ENCODE measurements at regions not wholly inside any gene's neighbourhood (a gene's known extent, or its start where the extent isn't known, plus 50 kb on each side); places are given as distances from the start of the nearest gene placed in this dataset.
"Not testable (repeated sequence)": the region's sequence is repeated elsewhere in the genome, so short reads cannot be mapped to it uniquely, and the experiment has no call there.

- no peak for DNase-seq
- Mint-ChIP-seq H3K9me3 (ENCODE audit: low read depth) (peaks cover 6% of the 10 kb centered on the region), H3K4me1 (no peaks in the 10 kb centered on the region), H3K27ac (no peak overlapping the region), H3K4me3 (no peak overlapping the region), H3K27me3 (peaks cover 20% of the 10 kb centered on the region), H3K36me3 (ENCODE audit: low read depth) (peaks cover 4% of the 10 kb centered on the region)
- ChIA-PET POLR2A (no interaction called here), CTCF (no interaction called here)
- intact Hi-C loops (cut with DNase I, micrococcal nuclease) = no loop called here
- ATAC-seq = no peak
These were observed 95.2 kb upstream of the C1orf174 start for GRCh38 chr1:3995141-3995780.

DNA sequence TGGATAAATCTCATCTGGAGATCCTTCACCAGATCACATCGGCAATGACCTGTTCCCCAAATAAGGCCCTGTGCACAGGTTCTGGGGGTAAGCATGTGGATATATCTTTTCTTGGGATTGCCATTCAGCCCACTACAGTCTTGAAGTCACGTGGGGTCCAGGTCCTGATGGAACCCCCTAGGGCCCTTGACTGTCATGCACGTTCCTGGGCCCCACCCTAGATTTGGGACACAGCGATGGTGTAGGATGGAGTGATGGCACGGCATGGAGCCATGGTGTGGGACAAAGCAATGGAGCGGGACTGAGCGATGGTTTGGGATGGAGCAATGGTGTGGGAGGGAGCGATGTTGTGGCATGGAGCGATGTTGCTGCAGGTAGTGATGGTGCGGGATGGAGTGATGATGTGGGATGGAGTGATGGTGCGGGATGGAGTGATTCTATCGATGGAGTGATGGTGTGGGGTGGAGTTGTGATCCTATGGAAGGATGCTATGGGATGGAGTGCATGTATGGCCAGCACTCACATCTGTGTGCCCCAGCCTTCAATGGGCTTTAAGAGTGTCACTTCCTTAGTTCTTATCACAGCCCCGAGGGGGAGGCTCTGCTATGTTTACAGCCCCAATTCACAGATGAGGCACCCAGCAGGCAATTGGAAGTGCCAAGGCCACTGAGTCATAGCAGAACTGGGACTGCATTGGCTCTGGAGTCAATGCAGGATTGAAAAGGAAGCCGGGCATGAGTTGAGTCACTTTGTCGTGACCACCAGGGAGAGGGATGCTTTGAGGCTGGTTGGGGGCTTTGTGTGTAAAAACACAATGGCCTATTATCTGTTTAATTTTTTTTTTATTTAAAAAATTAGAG lies 97.0 kb upstream of the C1orf174 start:
- ChIA-PET POLR2A (no interaction called here), CTCF (no interaction called here)

DNA sequence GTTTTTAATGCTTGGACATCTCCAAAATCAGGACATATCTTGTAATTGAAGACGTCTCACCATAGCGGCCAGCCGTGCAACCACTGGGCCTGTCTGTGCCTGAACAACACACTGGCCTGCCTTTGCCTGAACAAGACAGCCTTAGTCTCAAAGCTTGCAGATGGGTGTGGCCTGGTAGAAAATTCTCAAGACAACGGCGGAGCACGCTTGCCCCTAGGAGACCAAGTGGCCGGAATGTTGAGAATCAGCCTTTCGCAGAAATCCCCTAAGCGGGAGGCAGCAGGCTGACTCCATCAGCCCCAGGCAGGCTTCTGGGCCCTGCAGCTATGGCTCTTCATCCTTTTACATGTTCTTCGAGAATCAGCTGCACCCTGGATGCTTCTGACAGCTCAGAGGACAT lies 98.0 kb upstream of the C1orf174 start:
- Mint-ChIP-seq H3K4me3 (no peak overlapping the region), H3K27ac (no peak overlapping the region), H3K9me3 (ENCODE audit: low read depth) (no peaks in the 10 kb centered on the region), H3K27me3 (peaks cover 11% of the 10 kb centered on the region), H3K36me3 (ENCODE audit: low read depth) (no peaks in the 10 kb centered on the region), H3K4me1 (no peaks in the 10 kb centered on the region)
- ChIA-PET CTCF (no interaction called here), POLR2A (no interaction called here)
- no peak for DNase-seq
- intact Hi-C loops (cut with DNase I, micrococcal nuclease) = no loop called here
- no peak for ATAC-seq

More for the DNA sequence above, 97.0 kb upstream of the C1orf174 start:
- Mint-ChIP-seq H3K4me1 (no peaks in the 10 kb centered on the region), H3K9me3 (ENCODE audit: low read depth) (peaks cover 3% of the 10 kb centered on the region), H3K4me3 (no peak overlapping the region), H3K27ac (no peak overlapping the region), H3K27me3 (peaks cover 15% of the 10 kb centered on the region), H3K36me3 (ENCODE audit: low read depth) (peaks cover 3% of the 10 kb centered on the region)
- intact Hi-C loops (cut with DNase I, micrococcal nuclease) = no loop called here
- ATAC-seq (no peak), DNase-seq (no peak)

GRCh38 chr1:3999514-3999913 lies 99.4 kb upstream of the C1orf174 start:
- H3K27ac Mint-ChIP-seq; DNase-seq; H3K9me3 Mint-ChIP-seq (ENCODE audit: low read depth); intact Hi-C loops (cut with DNase I, micrococcal nuclease); H3K36me3 Mint-ChIP-seq (ENCODE audit: low read depth); H3K4me1 Mint-ChIP-seq; POLR2A ChIA-PET; ATAC-seq; H3K4me3 Mint-ChIP-seq; CTCF ChIA-PET: not testable (repeated sequence)
- peaks cover 11% of the 10 kb centered on the region for H3K27me3 Mint-ChIP-seq

GRCh38 chr1:3999941-4000735 lies 100.1 kb upstream of the C1orf174 start:
- DNase-seq = no peak
- ChIA-PET POLR2A (no interaction called here), CTCF (no interaction called here)
- H3K27me3 Mint-ChIP-seq = peaks cover 11% of the 10 kb centered on the region
- no peak for ATAC-seq
- H3K4me3 Mint-ChIP-seq = no peak overlapping the region
- H3K9me3 Mint-ChIP-seq (ENCODE audit: low read depth) = no peaks in the 10 kb centered on the region
- no peaks in the 10 kb centered on the region for H3K36me3 Mint-ChIP-seq (ENCODE audit: low read depth)
- H3K4me1 Mint-ChIP-seq = no peaks in the 10 kb centered on the region
- H3K27ac Mint-ChIP-seq = no peak overlapping the region
- intact Hi-C loops (cut with DNase I, micrococcal nuclease) = no loop called here

DNA sequence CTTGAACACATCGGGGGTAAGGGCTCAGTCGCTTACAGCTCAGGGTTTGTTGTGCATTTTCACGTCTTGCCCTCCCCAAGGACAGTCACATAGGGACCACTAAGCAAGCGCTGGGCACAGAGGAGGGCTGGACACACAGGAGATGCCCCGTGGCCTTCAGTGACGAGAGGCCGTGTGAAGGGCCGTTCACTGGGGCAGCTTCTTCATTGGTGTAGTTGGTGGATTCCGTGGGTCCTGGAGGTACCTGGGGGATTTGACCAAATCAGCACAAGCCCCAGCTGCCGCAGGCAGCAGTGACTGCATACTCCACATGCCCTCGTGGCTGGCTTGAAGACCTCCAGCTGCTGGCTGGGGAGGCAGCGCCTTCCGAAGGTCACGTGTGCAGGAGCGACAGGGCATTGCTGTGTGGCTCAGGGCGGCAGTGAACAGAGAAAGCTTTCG lies 100.8 kb upstream of the C1orf174 start:
- CTCF ChIA-PET = no interaction called here
- POLR2A ChIA-PET = no interaction called here

DNA sequence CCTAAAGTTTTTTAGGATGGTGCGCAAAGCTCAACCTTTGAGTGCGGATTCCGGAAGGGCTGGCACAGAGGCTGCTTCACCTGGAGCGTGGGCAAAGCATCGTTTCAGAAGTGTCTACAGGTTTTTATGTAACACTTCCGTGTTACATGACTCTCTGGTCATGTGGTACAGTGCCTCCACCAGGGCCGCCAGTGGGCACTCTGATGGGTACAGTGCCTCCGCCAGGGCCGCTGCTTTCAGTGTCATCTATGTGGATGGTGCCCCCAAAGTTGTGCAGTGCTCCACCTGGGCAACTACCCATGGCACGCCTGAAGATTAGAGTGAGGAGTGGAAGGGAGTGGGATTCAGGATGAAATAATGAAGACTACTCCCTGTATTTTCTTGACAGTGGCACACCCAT lies 101.4 kb upstream of the C1orf174 start:
- ATAC-seq (no peak), DNase-seq (no peak)
- CTCF ChIA-PET = no interaction called here
- Mint-ChIP-seq H3K4me1 (no peaks in the 10 kb centered on the region), H3K4me3 (no peak overlapping the region), H3K27ac (no peak overlapping the region), H3K27me3 (peaks cover 11% of the 10 kb centered on the region), H3K9me3 (ENCODE audit: low read depth) (no peaks in the 10 kb centered on the region), H3K36me3 (ENCODE audit: low read depth) (no peaks in the 10 kb centered on the region)
- intact Hi-C loops (cut with DNase I, micrococcal nuclease) = no loop called here
- POLR2A ChIA-PET = no interaction called here

More for the DNA sequence above, 100.8 kb upstream of the C1orf174 start:
- intact Hi-C loops (cut with DNase I, micrococcal nuclease) = no loop called here
- Mint-ChIP-seq H3K27ac (no peak overlapping the region), H3K36me3 (ENCODE audit: low read depth) (no peaks in the 10 kb centered on the region), H3K9me3 (ENCODE audit: low read depth) (no peaks in the 10 kb centered on the region), H3K27me3 (peaks cover 11% of the 10 kb centered on the region), H3K4me1 (no peaks in the 10 kb centered on the region), H3K4me3 (no peak overlapping the region)
- ATAC-seq = no peak
- DNase-seq = no peak

GRCh38 chr1:4002061-4002521 lies 102.0 kb upstream of the C1orf174 start:
- ATAC-seq (no peak), DNase-seq (no peak)
- H3K27me3 Mint-ChIP-seq = peaks cover 8% of the 10 kb centered on the region
- intact Hi-C loops (cut with DNase I, micrococcal nuclease) = no loop called here
- POLR2A ChIA-PET = no interaction called here
- peaks cover 3% of the 10 kb centered on the region for H3K9me3 Mint-ChIP-seq (ENCODE audit: low read depth)
- no peaks in the 10 kb centered on the region for H3K4me1 Mint-ChIP-seq
- CTCF ChIA-PET = no interaction called here
- H3K36me3 Mint-ChIP-seq (ENCODE audit: low read depth) = no peaks in the 10 kb centered on the region
- H3K4me3 Mint-ChIP-seq = no peak overlapping the region
- no peak overlapping the region for H3K27ac Mint-ChIP-seq

GRCh38 chr1:4002741-4003140 lies 102.7 kb upstream of the C1orf174 start:
- H3K27me3 Mint-ChIP-seq = peaks cover 7% of the 10 kb centered on the region
- intact Hi-C loops (cut with DNase I, micrococcal nuclease) = no loop called here
- ChIA-PET CTCF (no interaction called here), POLR2A (no interaction called here)
- peaks cover 6% of the 10 kb centered on the region for H3K9me3 Mint-ChIP-seq (ENCODE audit: low read depth)
- H3K4me1 Mint-ChIP-seq = no peaks in the 10 kb centered on the region
- DNase-seq (no peak), ATAC-seq (no peak)
- H3K4me3 Mint-ChIP-seq = no peak overlapping the region
- no peak overlapping the region for H3K27ac Mint-ChIP-seq
- H3K36me3 Mint-ChIP-seq (ENCODE audit: low read depth) = no peaks in the 10 kb centered on the region

- no peak overlapping the region for H3K27ac Mint-ChIP-seq
- H3K27me3 Mint-ChIP-seq = peaks cover 2% of the 10 kb centered on the region
- ChIA-PET CTCF (no interaction called here), POLR2A (no interaction called here)
- DNase-seq = no peak
- peaks cover 6% of the 10 kb centered on the region for H3K9me3 Mint-ChIP-seq (ENCODE audit: low read depth)
- H3K4me1 Mint-ChIP-seq = no peaks in the 10 kb centered on the region
- no peak for ATAC-seq
- intact Hi-C loops (cut with DNase I, micrococcal nuclease) = no loop called here
- no peak overlapping the region for H3K4me3 Mint-ChIP-seq
- H3K36me3 Mint-ChIP-seq (ENCODE audit: low read depth) = no peaks in the 10 kb centered on the region
These were observed 103.9 kb upstream of the C1orf174 start for GRCh38 chr1:4003846-4004505.

DNA sequence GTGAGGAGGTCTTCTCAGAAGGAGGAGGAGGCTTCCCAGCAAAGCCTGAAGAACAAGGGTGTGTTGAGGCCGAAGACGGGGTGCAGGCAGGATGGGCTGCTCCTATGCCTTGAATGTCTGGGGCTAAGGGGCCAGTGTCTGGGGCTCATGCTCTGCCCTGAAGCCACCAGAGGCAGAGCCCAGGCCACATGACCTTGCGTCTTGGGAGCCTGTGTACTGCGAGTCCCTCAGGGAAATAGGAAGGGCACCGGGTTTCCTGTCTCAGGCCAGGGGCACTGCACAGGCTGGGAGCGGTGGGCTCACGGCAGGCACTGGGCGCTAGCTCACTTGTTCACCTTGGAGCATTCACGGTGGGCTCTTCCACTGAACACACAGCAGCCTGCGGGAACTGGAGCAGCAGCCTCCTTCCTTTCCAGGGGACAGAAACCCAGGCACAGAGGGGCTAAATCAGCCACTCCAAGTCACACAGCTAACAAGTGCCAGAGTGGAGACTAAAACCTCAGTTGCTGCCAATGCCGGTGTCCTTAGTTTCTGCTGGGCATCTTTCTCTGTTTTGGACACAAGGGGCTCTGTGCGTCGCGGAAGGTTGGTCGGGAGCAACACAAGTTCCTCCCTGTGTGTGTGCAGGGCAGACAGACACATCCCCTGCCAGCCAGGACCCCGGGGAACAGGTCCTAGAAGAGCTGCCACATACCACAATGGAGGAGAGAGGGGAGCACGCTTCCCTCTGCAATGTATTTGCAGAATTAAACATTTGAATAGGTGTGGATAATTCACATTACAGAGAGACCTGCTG lies 104.8 kb upstream of the C1orf174 start:
- POLR2A ChIA-PET = no interaction called here
- Mint-ChIP-seq H3K36me3 (ENCODE audit: low read depth) (no peaks in the 10 kb centered on the region), H3K27ac (no peak overlapping the region), H3K4me1 (no peaks in the 10 kb centered on the region), H3K27me3 (no peaks in the 10 kb centered on the region), H3K9me3 (ENCODE audit: low read depth) (peaks cover 6% of the 10 kb centered on the region), H3K4me3 (no peak overlapping the region)
- CTCF ChIA-PET = no interaction called here
- DNase-seq (no peak), ATAC-seq (no peak)
- intact Hi-C loops (cut with DNase I, micrococcal nuclease) = no loop called here

Measured in activated CD4-positive, alpha-beta T cell treated with anti-CD3 and anti-CD28 coated beads for 36 hours (primary cell).